Chondrocyte (in vitro differentiated cells): ENCODE measurements at regions not wholly inside any gene's neighbourhood (a gene's known extent, or its start where the extent isn't known, plus 50 kb on each side); places are given as distances from the start of the nearest gene placed in this dataset.
A peak's percentile ranks its signal among the peaks of the same experiment; 100 is the strongest.

ENCODE experiments used
- DNase-seq: peaks from one replicate; pipeline ENCODE4 v3.0.0; 2021; ENCODE audit warnings: mixed read lengths, low spot score
- H3K27ac Mint-ChIP-seq: one replicate; pipeline ENCODE4 v1.8.0; 2021; ENCODE audit warnings: mild to moderate bottlenecking, moderate library complexity, mixed read lengths; ENCODE audit not compliant: unreplicated experiment
- H3K27me3 Mint-ChIP-seq: 2 replicates; pipeline ENCODE4 v1.8.0; 2021; ENCODE audit warnings: low read depth, mixed read lengths
- H3K36me3 Mint-ChIP-seq: 2 replicates; pipeline ENCODE4 v1.8.0; 2021; ENCODE audit warnings: low read depth, mixed read lengths
- H3K4me1 Mint-ChIP-seq: 2 replicates; pipeline ENCODE4 v1.8.0; 2021; ENCODE audit warnings: low read depth, mild to moderate bottlenecking, mixed read lengths
- H3K4me3 Mint-ChIP-seq: one replicate; pipeline ENCODE4 v1.8.0; 2021; ENCODE audit warnings: mild to moderate bottlenecking, moderate library complexity, mixed read lengths; ENCODE audit not compliant: unreplicated experiment
- H3K9me3 Mint-ChIP-seq: 2 replicates; pipeline ENCODE4 v1.8.0; 2021; ENCODE audit warnings: low read depth, mixed read lengths
- CTCF ChIP-seq: fragments of 200-600 bp; sonication (generic); IDR thresholded peaks from 2 replicates; pipeline ENCODE4 v1.5.0; 2021; ENCODE audit warnings: antibody characterized with exemption, mild to moderate bottlenecking, moderate library complexity

DNA sequence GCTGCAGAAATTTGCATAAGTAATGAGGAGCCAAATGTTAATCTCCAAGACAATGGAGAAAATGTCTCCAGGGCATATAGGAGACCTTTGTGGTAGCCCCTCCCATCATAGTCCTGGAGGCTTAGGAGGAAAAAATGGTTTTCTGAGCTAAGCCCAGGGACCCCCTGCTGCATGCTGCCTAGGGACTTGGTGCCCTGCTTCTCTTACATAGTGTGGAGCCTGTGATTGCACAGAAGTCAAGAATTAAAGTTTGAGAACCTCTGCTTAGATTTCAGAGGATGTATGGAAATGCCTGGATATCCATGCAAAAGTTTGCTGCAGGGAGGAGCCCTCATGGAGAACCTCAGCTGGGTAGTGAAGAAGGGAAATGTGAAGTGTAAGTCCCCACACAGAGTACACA lies 379.4 kb upstream of the TACR3 start:
- Mint-ChIP-seq H3K9me3 (peaks cover 48% of the 10 kb centered on the region), H3K27ac (no peak overlapping the region), H3K27me3 (peaks cover 2% of the 10 kb centered on the region), H3K36me3 (no peaks in the 10 kb centered on the region), H3K4me1 (no peaks in the 10 kb centered on the region), H3K4me3 (no peak overlapping the region)
- DNase-seq: no peak
- no peak for TF ChIP-seq CTCF

DNA sequence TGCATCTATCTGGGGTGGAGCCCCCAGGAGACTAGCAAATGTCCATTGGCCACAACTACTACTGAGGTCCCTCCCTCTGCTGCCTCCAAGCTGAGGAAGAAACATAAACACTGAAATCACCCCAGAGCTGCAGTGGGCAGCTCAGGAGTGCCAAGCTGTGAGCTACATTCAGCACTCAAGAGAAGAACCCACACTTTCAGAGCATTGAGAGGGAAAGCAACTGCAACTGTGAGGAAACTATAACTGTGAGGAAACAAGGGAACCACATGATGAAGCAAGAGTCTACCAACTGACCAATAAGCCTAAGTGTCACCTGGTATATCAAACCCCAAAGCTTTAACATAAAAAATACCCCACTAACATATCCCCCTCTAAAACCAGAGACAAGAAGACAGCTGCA lies 373.5 kb upstream of the TACR3 start:
- H3K27me3 Mint-ChIP-seq: no peaks in the 10 kb centered on the region
- no peak overlapping the region for H3K27ac Mint-ChIP-seq
- H3K4me1 Mint-ChIP-seq: no peaks in the 10 kb centered on the region
- peaks cover 33% of the 10 kb centered on the region for H3K9me3 Mint-ChIP-seq
- TF ChIP-seq CTCF: no peak
- no peak for DNase-seq
- H3K36me3 Mint-ChIP-seq: no peaks in the 10 kb centered on the region
- H3K4me3 Mint-ChIP-seq: no peak overlapping the region

DNA sequence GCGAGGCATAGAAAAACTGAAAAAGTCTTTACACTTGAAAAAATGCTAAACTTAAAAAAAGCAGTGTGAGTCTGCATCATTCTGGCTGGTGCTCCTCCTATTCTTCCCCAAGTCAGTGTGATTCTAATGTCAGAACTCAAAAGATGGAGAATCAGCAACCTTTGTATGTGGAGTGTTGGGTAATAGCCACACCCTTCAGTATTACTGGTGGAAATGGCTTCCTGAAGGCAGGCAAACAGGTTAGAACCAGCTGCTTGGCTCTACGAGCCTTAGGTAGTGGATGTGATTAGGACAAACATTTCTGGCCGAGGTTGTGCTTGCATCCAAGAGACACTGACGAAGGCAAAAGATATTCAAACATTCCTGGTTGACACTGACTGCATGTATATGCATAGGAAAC lies 353.4 kb upstream of the TACR3 start:
- TF ChIP-seq CTCF: no peak
- H3K4me3 Mint-ChIP-seq: no peak overlapping the region
- H3K27me3 Mint-ChIP-seq: peaks cover 9% of the 10 kb centered on the region
- H3K9me3 Mint-ChIP-seq: peaks cover 5% of the 10 kb centered on the region
- no peaks in the 10 kb centered on the region for H3K4me1 Mint-ChIP-seq
- no peaks in the 10 kb centered on the region for H3K36me3 Mint-ChIP-seq
- no peak overlapping the region for H3K27ac Mint-ChIP-seq
- DNase-seq: no peak

DNA sequence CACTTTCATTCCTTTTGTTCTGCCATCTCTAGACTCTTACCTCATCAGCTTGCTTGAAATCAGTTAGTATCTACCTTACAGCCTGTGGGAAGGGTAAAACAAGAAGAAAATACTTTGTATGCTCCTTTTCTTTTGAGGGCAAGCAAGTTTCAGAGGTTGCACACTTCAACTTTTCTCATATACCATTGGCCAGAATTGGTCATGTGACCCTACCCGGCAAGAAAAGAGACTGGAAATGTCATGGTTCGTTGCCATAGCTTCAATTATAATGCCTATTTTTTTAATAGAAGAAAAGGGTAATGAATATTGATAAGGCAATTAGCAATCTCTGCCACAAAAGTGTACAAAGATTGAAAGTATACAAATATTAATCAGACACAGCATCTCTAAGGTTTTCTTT lies 346.7 kb upstream of the TACR3 start:
- no peak for DNase-seq
- no peak overlapping the region for H3K27ac Mint-ChIP-seq
- H3K27me3 Mint-ChIP-seq: peaks cover 16% of the 10 kb centered on the region
- TF ChIP-seq CTCF: no peak
- H3K4me3 Mint-ChIP-seq: no peak overlapping the region
- no peaks in the 10 kb centered on the region for H3K36me3 Mint-ChIP-seq
- peaks cover 5% of the 10 kb centered on the region for H3K9me3 Mint-ChIP-seq
- no peaks in the 10 kb centered on the region for H3K4me1 Mint-ChIP-seq

DNA sequence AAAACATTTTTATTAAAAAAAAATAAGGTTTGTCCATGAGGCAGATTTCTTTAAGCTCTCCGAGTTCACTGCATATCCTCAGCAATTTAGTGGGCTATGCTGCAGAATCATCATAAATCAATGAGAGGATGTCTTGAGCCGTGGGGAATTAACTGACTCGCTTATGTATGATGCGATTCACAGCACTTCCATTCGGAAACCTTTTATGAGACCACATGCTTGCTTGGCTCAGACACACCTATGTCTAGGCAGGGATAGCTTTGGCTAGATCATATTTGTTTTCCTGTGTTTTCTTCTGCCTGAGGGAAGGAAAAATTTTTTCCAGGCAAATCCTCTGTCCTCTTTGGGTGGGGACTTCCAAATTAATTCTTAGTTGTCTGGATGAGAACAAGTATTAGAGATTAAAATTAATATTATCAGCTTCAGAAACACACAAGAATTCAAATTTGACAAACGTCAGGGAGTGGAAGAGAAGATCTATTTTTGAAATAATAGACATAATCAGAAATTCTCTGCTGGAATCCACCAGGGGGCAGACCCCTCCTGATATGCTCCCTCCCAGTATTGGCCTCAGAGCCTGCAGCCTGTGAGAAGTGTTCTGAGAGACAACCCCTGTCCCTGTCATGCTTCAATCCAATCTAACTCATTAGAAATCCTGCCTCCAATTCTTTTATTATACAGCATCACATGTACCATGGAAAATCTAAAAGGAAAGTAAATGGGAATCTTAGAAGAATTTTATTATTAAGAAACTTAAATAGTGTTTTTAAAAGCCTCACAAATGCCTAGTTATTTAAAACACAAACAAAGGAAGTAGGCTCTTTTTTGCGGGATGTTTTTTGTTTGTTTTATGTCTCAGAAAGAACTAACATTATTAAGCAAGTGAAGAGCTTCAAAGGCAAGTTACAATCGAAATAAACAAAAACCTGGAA lies 345.1 kb upstream of the TACR3 start:
- no peak for DNase-seq
- Mint-ChIP-seq H3K9me3 (no peaks in the 10 kb centered on the region), H3K4me3 (no peak overlapping the region), H3K27ac (no peak overlapping the region), H3K36me3 (no peaks in the 10 kb centered on the region), H3K4me1 (no peaks in the 10 kb centered on the region), H3K27me3 (peaks cover 16% of the 10 kb centered on the region)
- TF ChIP-seq CTCF: peak; percentile 81
